H9 (cell line): ENCODE measurements at regions not wholly inside any gene's neighbourhood (a gene's known extent, or its start where the extent isn't known, plus 50 kb on each side); places are given as distances from the start of the nearest gene placed in this dataset.
A peak's percentile ranks its signal among the peaks of the same experiment; 100 is the strongest.

ENCODE experiments used
- DNase-seq: peaks from one replicate; pipeline ENCODE4 v3.0.0-alpha.2; 2017
- H2AFZ ChIP-seq: one replicate; pipeline ENCODE4 v1.6.1; 2013; ENCODE audit warnings: mild to moderate bottlenecking, low read length, control low read depth, moderate library complexity
- H2AK5ac ChIP-seq: 2 replicates; pipeline ENCODE4 v1.6.1; 2013; ENCODE audit warnings: low read length, control low read depth, mixed read lengths; ENCODE audit not compliant: insufficient read length
- H2BK120ac ChIP-seq: one replicate; pipeline ENCODE4 v1.6.1; 2013; ENCODE audit warnings: low read depth, mild to moderate bottlenecking, low read length, control low read depth, inconsistent platforms; ENCODE audit not compliant: poor library complexity, severe bottlenecking
- H2BK12ac ChIP-seq: 2 replicates; pipeline ENCODE4 v1.6.1; 2013; ENCODE audit warnings: low read length, control low read depth, mixed read lengths, low read depth; ENCODE audit not compliant: insufficient read length
- H2BK15ac ChIP-seq: 2 replicates; pipeline ENCODE4 v1.6.1; 2013; ENCODE audit warnings: low read depth, low read length, control low read depth
- H2BK20ac ChIP-seq: one replicate; pipeline ENCODE4 v1.6.1; 2013; ENCODE audit warnings: low read depth, mild to moderate bottlenecking, low read length, control low read depth, inconsistent platforms; ENCODE audit not compliant: poor library complexity, severe bottlenecking
- H2BK5ac ChIP-seq: 2 replicates; pipeline ENCODE4 v1.6.1; 2013; ENCODE audit warnings: low read length, control low read depth, mixed read lengths; ENCODE audit not compliant: insufficient read length
- H3K14ac ChIP-seq: 2 replicates; pipeline ENCODE4 v1.6.1; 2013; ENCODE audit warnings: low read length, control low read depth; ENCODE audit not compliant: insufficient read depth
- H3K18ac ChIP-seq: 2 replicates; pipeline ENCODE4 v1.6.1; 2013; ENCODE audit warnings: low read depth, mild to moderate bottlenecking, mixed read lengths, low read length, control low read depth; ENCODE audit not compliant: insufficient read length
- H3K23ac ChIP-seq: 2 replicates; pipeline ENCODE4 v1.6.1; 2013; ENCODE audit warnings: low read length, control low read depth, mixed read lengths, low read depth; ENCODE audit not compliant: insufficient read length
- H3K23me2 ChIP-seq: 2 replicates; pipeline ENCODE4 v1.6.1; 2013; ENCODE audit warnings: low read depth, mild to moderate bottlenecking, mixed read lengths, low read length, control low read depth; ENCODE audit not compliant: insufficient read length, poor library complexity, severe bottlenecking
- H3K27ac ChIP-seq: 2 replicates; pipeline ENCODE4 v1.5.1; 2013; ENCODE audit warnings: low read length, control low read depth, mixed read lengths, low read depth; ENCODE audit not compliant: insufficient read length
- H3K27me3 ChIP-seq: 2 replicates; pipeline ENCODE4 v1.6.1; 2013; ENCODE audit warnings: low read length, control low read depth, inconsistent platforms; ENCODE audit not compliant: insufficient read depth
- H3K4ac ChIP-seq: 2 replicates; pipeline ENCODE4 v1.6.1; 2013; ENCODE audit warnings: low read depth, mild to moderate bottlenecking, control low read depth, inconsistent platforms, low read length, moderate library complexity
- H3K4me1 ChIP-seq: 2 replicates; pipeline ENCODE4 v1.6.1; 2013; ENCODE audit warnings: low read length, control low read depth, inconsistent platforms; ENCODE audit not compliant: insufficient read depth
- H3K4me2 ChIP-seq: 2 replicates; pipeline ENCODE4 v1.6.1; 2013; ENCODE audit warnings: low read length, control low read depth, mixed read lengths; ENCODE audit not compliant: insufficient read length, insufficient read depth
- H3K56ac ChIP-seq: 2 replicates; pipeline ENCODE4 v1.6.1; 2013; ENCODE audit warnings: low read depth, mild to moderate bottlenecking, mixed read lengths, low read length, control low read depth; ENCODE audit not compliant: insufficient read length
- H3K79me1 ChIP-seq: 2 replicates; pipeline ENCODE4 v1.6.1; 2013; ENCODE audit warnings: low read depth, mild to moderate bottlenecking, moderate library complexity, low read length, control low read depth, inconsistent platforms; ENCODE audit not compliant: insufficient read depth, poor library complexity, severe bottlenecking
- H3K79me2 ChIP-seq: 2 replicates; pipeline ENCODE4 v1.6.1; 2013; ENCODE audit warnings: low read length, control low read depth, inconsistent platforms; ENCODE audit not compliant: insufficient read depth
- H3K9ac ChIP-seq: 2 replicates; pipeline ENCODE4 v1.6.1; 2013; ENCODE audit warnings: low read length, control low read depth, mixed read lengths; ENCODE audit not compliant: insufficient read length; ENCODE audit errors: extremely low read depth
- H3K9me3 ChIP-seq: one replicate; pipeline ENCODE4 v1.6.1; 2013; ENCODE audit warnings: low read depth, low read length, inconsistent platforms; ENCODE audit not compliant: control insufficient read depth
- H3T11ph ChIP-seq: one replicate; pipeline ENCODE4 v1.6.1; 2013; ENCODE audit warnings: mild to moderate bottlenecking, low read length, control low read depth, inconsistent platforms
- H4K20me1 ChIP-seq: one replicate; pipeline ENCODE4 v1.6.1; 2013; ENCODE audit not compliant: control insufficient read depth, insufficient read length, insufficient read depth
- H4K5ac ChIP-seq: 2 replicates; pipeline ENCODE4 v1.6.1; 2013; ENCODE audit warnings: low read depth, mild to moderate bottlenecking, mixed read lengths, low read length, control low read depth; ENCODE audit not compliant: insufficient read length
- H4K8ac ChIP-seq: replicated peaks from 2 replicates; pipeline ENCODE4 v1.6.1; 2013; ENCODE audit warnings: low read length, control low read depth, mixed read lengths, low read depth; ENCODE audit not compliant: insufficient read length
- H4K91ac ChIP-seq: 2 replicates; pipeline ENCODE4 v1.6.1; 2013; ENCODE audit warnings: low read depth, mild to moderate bottlenecking, moderate library complexity, mixed read lengths, low read length, control low read depth; ENCODE audit not compliant: insufficient read length
- H3K27ac Mint-ChIP-seq, 3 experiments: 2 replicates in 2 of 3; 3 replicates in 1 of 3; pipeline ENCODE4 v1.8.0; 2020 to 2021; ENCODE audit warnings: mixed read lengths in 3 of 3, mild to moderate bottlenecking in 1 of 3, moderate library complexity in 1 of 3
- H3K27me3 Mint-ChIP-seq: 2 replicates; pipeline ENCODE4 v1.8.0; 2021; ENCODE audit warnings: low read depth, mild to moderate bottlenecking, moderate library complexity, mixed read lengths
- H3K36me3 Mint-ChIP-seq, 3 experiments: 2 replicates in 2 of 3; 3 replicates in 1 of 3; pipeline ENCODE4 v1.8.0; 2020 to 2021; ENCODE audit warnings: low read depth in 3 of 3, mixed read lengths in 3 of 3; ENCODE audit not compliant: insufficient read depth in 1 of 3
- H3K4me1 Mint-ChIP-seq, 2 experiments: 2 replicates each; pipeline ENCODE4 v1.8.0; 2020; ENCODE audit warnings: mixed read lengths in 2 of 2
- H3K4me3 Mint-ChIP-seq, 2 experiments: 2 replicates in 1 of 2; 3 replicates in 1 of 2; pipeline ENCODE4 v1.8.0; 2020 to 2021; ENCODE audit warnings: mild to moderate bottlenecking in 2 of 2, mixed read lengths in 2 of 2, moderate library complexity in 1 of 2
- H3K9me3 Mint-ChIP-seq, 2 experiments: 2 replicates in 1 of 2; 3 replicates in 1 of 2; pipeline ENCODE4 v1.8.0; 2020; ENCODE audit warnings: mild to moderate bottlenecking in 2 of 2, mixed read lengths in 2 of 2, moderate library complexity in 1 of 2
- WGBS: extraction: QIAGEN DNeasy Blood & Tissue Kit; methylation state at CpG from one replicate; pipeline ENCODE4 v1.1.7; 2013; ENCODE audit warnings: missing lambda C conversion rate, low lambda C conversion rate, mixed read lengths; ENCODE audit not compliant: insufficient read length; ENCODE audit errors: extremely low coverage; 5-methylcytosine and 5-hydroxymethylcytosine counted together
- TF ChIP-seq, protein P1 (sequence below): fragments of 200-600 bp; sonication (generic); conservative IDR thresholded peaks from 3 replicates; pipeline ENCODE4 v1.8.0; 2021; ENCODE audit warnings: antibody characterized with exemption, mild to moderate bottlenecking

DNA sequence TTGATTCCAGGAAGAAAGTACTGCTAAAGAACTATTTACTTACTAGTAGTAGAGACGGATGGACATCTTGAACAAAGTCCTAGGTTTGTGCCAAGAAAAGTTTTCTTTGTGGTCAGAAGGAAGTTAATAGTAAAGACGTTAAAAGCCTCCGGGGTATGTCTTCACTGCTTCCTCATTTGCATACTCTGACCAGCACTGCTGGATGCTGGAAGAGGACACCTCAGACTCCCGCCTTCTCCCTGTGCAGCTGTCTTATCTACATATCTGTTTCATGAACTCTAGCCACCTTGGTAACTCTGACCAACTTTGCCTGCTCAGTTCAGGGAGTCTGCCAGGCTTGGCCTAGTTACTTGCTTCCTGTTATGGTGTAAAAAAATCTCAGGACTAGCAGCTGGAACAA, 1109.1 kb upstream of the MIR17HG start:
- Histone ChIP-seq H4K20me1 (no peaks in the 10 kb centered on the region), H3K14ac (no peak overlapping the region), H3K18ac (no peak overlapping the region), H3K9me3 (no peaks in the 10 kb centered on the region), H3K9ac (no peak overlapping the region), H4K8ac (no peak overlapping the region), H2BK20ac (no peak overlapping the region), H4K91ac (no peak overlapping the region), H3T11ph (no peak overlapping the region), H3K79me1 (no peaks in the 10 kb centered on the region), H3K23me2 (no peaks in the 10 kb centered on the region), H3K4ac (no peak overlapping the region), H3K4me1 (no peaks in the 10 kb centered on the region), H3K56ac (no peak overlapping the region), H2AFZ (no peak overlapping the region), H3K79me2 (no peaks in the 10 kb centered on the region), H2BK5ac (no peak overlapping the region), H3K27ac (no peak overlapping the region), H2BK120ac (no peak overlapping the region), H2BK12ac (no peak overlapping the region), H3K27me3 (no peaks in the 10 kb centered on the region), H2BK15ac (no peak overlapping the region), H4K5ac (no peak overlapping the region), H2AK5ac (no peak overlapping the region), H3K23ac (no peak overlapping the region), H3K4me2 (no peak overlapping the region)
- H3K27ac Mint-ChIP-seq = peak overlapping the region in 1 of 3 experiments; percentile 65; a peak in 2 of 7 replicates
- peaks cover 8% of the 10 kb centered on the region in 2 experiments for H3K4me1 Mint-ChIP-seq
- no CpG with 5 or more reads among the region's 4 CpGs for WGBS
- TF ChIP-seq, protein P1, sequence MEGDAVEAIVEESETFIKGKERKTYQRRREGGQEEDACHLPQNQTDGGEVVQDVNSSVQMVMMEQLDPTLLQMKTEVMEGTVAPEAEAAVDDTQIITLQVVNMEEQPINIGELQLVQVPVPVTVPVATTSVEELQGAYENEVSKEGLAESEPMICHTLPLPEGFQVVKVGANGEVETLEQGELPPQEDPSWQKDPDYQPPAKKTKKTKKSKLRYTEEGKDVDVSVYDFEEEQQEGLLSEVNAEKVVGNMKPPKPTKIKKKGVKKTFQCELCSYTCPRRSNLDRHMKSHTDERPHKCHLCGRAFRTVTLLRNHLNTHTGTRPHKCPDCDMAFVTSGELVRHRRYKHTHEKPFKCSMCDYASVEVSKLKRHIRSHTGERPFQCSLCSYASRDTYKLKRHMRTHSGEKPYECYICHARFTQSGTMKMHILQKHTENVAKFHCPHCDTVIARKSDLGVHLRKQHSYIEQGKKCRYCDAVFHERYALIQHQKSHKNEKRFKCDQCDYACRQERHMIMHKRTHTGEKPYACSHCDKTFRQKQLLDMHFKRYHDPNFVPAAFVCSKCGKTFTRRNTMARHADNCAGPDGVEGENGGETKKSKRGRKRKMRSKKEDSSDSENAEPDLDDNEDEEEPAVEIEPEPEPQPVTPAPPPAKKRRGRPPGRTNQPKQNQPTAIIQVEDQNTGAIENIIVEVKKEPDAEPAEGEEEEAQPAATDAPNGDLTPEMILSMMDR = no peak
- H3K36me3 Mint-ChIP-seq = no peaks in the 10 kb centered on the region; a peak in 1 of 7 replicates
- H3K4me3 Mint-ChIP-seq = no peak overlapping the region
- no peaks in the 10 kb centered on the region for H3K27me3 Mint-ChIP-seq
- no peaks in the 10 kb centered on the region; a peak in 1 of 5 replicates for H3K9me3 Mint-ChIP-seq
- peak; percentile 41 for DNase-seq
